Suprapubic skin (tissue), 4 donors: ENCODE measurements at regions not wholly inside any gene's neighbourhood (a gene's known extent, or its start where the extent isn't known, plus 50 kb on each side); places are given as distances from the start of the nearest gene placed in this dataset.

ENCODE experiments used
- DNase-seq, 2 donors: peaks; one replicate each; pipeline ENCODE4 v3.0.0-alpha.2; 2019; ENCODE audit warnings: low spot score in 2 of 2
- H3K27ac ChIP-seq: fragments of 200-600 bp; sonication (generic); one replicate; pipeline ENCODE4 v1.5.1; 2019
- H3K27me3 ChIP-seq: fragments of 200-600 bp; sonication (generic); one replicate; pipeline ENCODE4 v1.5.1; 2019
- H3K36me3 ChIP-seq: fragments of 200-600 bp; sonication (generic); one replicate; pipeline ENCODE4 v1.5.1; 2019
- H3K4me1 ChIP-seq: fragments of 200-600 bp; sonication (generic); one replicate; pipeline ENCODE4 v1.5.1; 2019
- H3K4me3 ChIP-seq: fragments of 200-600 bp; sonication (generic); one replicate; pipeline ENCODE4 v1.5.1; 2019; ENCODE audit warnings: mild to moderate bottlenecking
- H3K9me3 ChIP-seq: fragments of 200-600 bp; sonication (generic); one replicate; pipeline ENCODE4 v1.5.1; 2019
- EP300 ChIP-seq: sonication (generic); formaldehyde crosslinking; IDR thresholded peaks from one replicate; pipeline ENCODE4 v1.6.1; 2017; ENCODE audit warnings: antibody characterized with exemption
- POLR2A ChIP-seq, 2 donors: fragments of 450-650 bp; IDR thresholded peaks; one replicate each; pipeline ENCODE4 v1.6.1; 2017; ENCODE audit warnings: antibody characterized with exemption in 2 of 2, mild to moderate bottlenecking in 2 of 2, moderate library complexity in 2 of 2
- POLR2AphosphoS5 ChIP-seq, 3 donors: sonication (generic); formaldehyde crosslinking; IDR thresholded peaks; one replicate each; pipeline ENCODE4 v1.6.1; 2017; ENCODE audit warnings: antibody characterized with exemption in 3 of 3
- WGBS: methylation state at CpG from one replicate; pipeline ENCODE4 v1.1.5; 2018; 5-methylcytosine and 5-hydroxymethylcytosine counted together
- TF ChIP-seq, protein P1 (sequence below), 2 donors: fragments of 200-600 bp in 1 of 2; fragments of 450-650 bp in 1 of 2; sonication (generic) in 1 of 2; IDR thresholded peaks; one replicate each; pipeline ENCODE4 v1.5.1; 2016 to 2019; ENCODE audit warnings: antibody characterized with exemption in 2 of 2, mild to moderate bottlenecking in 1 of 2, moderate library complexity in 1 of 2

DNA sequence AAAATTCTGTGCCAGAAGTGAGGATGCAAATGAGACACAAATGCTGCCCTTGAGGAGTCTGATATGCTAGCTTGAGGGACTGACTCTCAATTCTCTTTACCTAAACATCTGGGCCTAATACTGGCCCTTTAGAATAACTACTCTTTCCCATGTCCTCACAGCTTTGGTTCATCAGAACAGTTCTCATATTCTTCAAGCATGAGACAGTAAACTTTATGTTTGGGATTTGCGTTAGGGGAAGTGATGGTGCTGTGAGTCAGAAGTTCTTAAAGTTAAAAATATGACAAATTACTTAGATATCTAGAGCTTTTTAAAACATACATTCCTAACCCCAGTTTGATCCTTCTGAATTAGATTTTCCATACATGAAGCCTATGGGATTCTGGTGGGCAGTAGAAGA lies 665.0 kb upstream of the RGMB start:
- Histone ChIP-seq H3K4me1 (no peaks in the 10 kb centered on the region), H3K4me3 (no peak overlapping the region), H3K36me3 (no peaks in the 10 kb centered on the region), H3K27ac (no peak overlapping the region), H3K27me3 (no peaks in the 10 kb centered on the region), H3K9me3 (no peaks in the 10 kb centered on the region)
- no peak for TF ChIP-seq EP300
- TF ChIP-seq, protein P1, sequence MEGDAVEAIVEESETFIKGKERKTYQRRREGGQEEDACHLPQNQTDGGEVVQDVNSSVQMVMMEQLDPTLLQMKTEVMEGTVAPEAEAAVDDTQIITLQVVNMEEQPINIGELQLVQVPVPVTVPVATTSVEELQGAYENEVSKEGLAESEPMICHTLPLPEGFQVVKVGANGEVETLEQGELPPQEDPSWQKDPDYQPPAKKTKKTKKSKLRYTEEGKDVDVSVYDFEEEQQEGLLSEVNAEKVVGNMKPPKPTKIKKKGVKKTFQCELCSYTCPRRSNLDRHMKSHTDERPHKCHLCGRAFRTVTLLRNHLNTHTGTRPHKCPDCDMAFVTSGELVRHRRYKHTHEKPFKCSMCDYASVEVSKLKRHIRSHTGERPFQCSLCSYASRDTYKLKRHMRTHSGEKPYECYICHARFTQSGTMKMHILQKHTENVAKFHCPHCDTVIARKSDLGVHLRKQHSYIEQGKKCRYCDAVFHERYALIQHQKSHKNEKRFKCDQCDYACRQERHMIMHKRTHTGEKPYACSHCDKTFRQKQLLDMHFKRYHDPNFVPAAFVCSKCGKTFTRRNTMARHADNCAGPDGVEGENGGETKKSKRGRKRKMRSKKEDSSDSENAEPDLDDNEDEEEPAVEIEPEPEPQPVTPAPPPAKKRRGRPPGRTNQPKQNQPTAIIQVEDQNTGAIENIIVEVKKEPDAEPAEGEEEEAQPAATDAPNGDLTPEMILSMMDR (IDR thresholded peaks at IDR 0.05) = no peak
- TF ChIP-seq POLR2AphosphoS5 (IDR thresholded peaks at IDR 0.05) = no peak
- TF ChIP-seq POLR2A (IDR thresholded peaks at IDR 0.05) = no peak
- no peak for DNase-seq
- WGBS = 88% methylated on average over 1 of the region's 1 CpG

DNA sequence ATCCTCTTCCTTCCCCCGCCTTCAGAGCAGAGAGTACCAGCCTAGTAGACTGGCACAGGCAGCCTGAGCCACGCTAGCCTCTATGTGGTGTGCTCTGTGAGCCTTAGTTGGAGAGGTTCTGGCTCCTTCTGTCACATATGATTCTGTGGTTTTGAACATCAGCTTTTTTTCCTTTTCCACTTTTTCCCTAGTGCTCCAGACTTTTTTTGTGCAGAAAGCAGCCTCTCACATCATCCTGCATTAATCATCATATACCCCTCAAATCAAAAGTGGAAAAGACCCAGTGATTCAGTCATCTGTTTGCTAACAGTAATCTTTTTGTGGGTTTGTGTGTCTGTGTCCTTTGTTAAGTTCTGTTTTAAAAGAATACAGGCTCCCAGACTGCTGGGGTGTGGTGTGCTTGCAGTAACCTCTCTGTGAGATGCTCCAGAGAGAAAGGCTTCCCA lies 663.9 kb upstream of the RGMB start:
- TF ChIP-seq POLR2A (IDR thresholded peaks at IDR 0.05) = no peak
- TF ChIP-seq, protein P1 (IDR thresholded peaks at IDR 0.05) = no peak
- DNase-seq = no peak
- H3K27ac ChIP-seq = no peak overlapping the region
- WGBS = 73% methylated on average over 2 of the region's 2 CpGs
- no peaks in the 10 kb centered on the region for H3K9me3 ChIP-seq
- H3K4me1 ChIP-seq = no peaks in the 10 kb centered on the region
- no peak overlapping the region for H3K4me3 ChIP-seq
- H3K36me3 ChIP-seq = no peaks in the 10 kb centered on the region
- H3K27me3 ChIP-seq = no peaks in the 10 kb centered on the region

DNA sequence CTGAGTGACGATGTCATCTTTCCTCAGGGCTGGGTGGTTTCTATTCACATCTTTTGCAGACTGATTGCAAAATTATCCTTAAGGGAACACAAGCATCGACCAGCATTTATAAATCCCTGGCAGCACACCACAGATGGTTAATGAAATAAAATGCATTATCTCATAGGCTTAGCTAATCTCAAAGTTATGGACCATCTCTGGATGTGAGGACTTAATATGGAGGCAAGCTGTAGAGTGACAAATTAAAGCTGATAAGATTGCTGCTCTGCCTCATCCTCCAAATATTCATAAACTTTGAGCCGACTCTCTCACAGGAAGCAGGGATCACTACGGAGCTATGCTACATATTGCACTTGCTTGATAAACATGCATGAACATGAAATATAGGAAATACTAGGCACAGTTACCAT lies 663.2 kb upstream of the RGMB start:
- no peak for DNase-seq
- no peaks in the 10 kb centered on the region for H3K9me3 ChIP-seq
- H3K4me1 ChIP-seq = no peaks in the 10 kb centered on the region
- 19% methylated on average over 4 of the region's 4 CpGs for WGBS
- H3K4me3 ChIP-seq = no peak overlapping the region
- no peak overlapping the region for H3K27ac ChIP-seq
- TF ChIP-seq POLR2AphosphoS5 (IDR thresholded peaks at IDR 0.05) (no peak), EP300 (no peak), POLR2A (IDR thresholded peaks at IDR 0.05) (no peak)
- TF ChIP-seq, protein P1 (IDR thresholded peaks at IDR 0.05) = no peak
- no peaks in the 10 kb centered on the region for H3K36me3 ChIP-seq
- H3K27me3 ChIP-seq = no peaks in the 10 kb centered on the region

DNA sequence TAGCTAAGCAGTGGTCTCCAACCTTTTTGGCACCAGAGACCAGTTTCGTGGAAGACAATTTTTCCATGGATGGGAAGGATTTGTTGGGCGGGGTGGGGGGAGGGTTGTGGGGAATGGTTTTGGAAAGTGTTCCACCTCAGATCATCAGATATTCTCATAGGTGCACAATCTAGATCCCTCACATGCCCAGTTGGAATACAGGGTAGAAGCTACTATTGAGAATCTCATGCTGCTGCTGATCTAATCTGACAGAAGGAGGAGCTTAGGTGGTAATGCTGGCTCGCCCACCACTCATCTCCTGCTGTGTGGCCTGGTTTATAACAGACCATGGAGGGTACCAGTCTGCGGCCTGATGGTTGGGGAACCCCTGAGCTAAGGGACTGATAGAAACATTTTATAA lies 662.7 kb upstream of the RGMB start:
- Histone ChIP-seq H3K27me3 (no peaks in the 10 kb centered on the region), H3K4me3 (no peak overlapping the region), H3K4me1 (no peaks in the 10 kb centered on the region), H3K27ac (no peak overlapping the region), H3K36me3 (no peaks in the 10 kb centered on the region), H3K9me3 (no peaks in the 10 kb centered on the region)
- TF ChIP-seq, protein P1 (IDR thresholded peaks at IDR 0.05) = no peak
- TF ChIP-seq EP300 (no peak), POLR2AphosphoS5 (IDR thresholded peaks at IDR 0.05) (no peak), POLR2A (IDR thresholded peaks at IDR 0.05) (no peak)
- no peak for DNase-seq
- WGBS = 41% methylated on average over 4 of the region's 4 CpGs

DNA sequence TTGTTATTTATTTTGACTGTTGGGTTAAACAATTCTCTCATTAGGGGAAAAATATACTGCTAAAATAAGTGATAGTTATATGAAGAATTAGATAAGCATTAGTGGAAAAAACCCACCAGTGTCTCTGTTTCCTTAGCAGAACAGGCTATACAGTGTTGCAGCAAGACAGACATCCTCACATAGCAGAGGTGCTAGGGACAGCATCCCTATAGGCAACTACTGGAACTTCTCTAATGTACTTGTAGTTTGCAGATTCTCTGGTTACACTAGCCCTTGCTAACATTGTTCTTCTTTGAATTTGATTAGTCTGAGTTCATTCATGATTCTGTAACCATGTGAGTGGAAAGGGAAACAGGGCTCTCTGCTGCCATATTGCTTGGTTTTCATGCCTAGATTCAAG lies 661.8 kb upstream of the RGMB start:
- TF ChIP-seq, protein P1 (IDR thresholded peaks at IDR 0.05) = no peak
- TF ChIP-seq POLR2AphosphoS5 (IDR thresholded peaks at IDR 0.05) (no peak), POLR2A (IDR thresholded peaks at IDR 0.05) (no peak), EP300 (no peak)
- H3K9me3 ChIP-seq = no peaks in the 10 kb centered on the region
- DNase-seq = no peak
- no peak overlapping the region for H3K4me3 ChIP-seq
- no peaks in the 10 kb centered on the region for H3K4me1 ChIP-seq
- no peak overlapping the region for H3K27ac ChIP-seq
- H3K36me3 ChIP-seq = no peaks in the 10 kb centered on the region
- no peaks in the 10 kb centered on the region for H3K27me3 ChIP-seq
